ENCODE measurements at regions not wholly inside any gene's neighbourhood (a gene's known extent, or its start where the extent isn't known, plus 50 kb on each side); places are given as distances from the start of the nearest gene placed in this dataset.
A peak's percentile ranks its signal among the peaks of the same experiment; 100 is the strongest.

DNA sequence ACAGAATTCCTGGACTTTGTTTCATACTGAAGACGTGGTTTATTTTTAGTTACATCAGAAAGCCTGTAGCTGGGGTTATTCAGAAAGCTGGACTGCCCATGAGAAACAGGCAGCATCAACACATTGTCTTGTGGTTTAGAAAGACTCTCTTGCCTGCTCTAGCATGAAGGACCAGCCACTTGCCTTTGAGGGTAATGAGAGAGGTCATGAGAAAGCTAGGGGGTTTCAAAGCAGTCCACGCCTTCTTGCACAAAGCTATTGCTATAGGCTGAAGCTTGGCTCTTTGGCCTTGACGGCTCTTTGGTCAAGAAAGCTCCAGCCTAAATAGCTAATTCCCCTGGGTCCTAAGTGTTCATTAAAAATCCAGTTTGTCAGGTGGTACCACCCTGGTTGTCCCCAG lies 208.1 kb downstream of the PRDM2 start:
- no peak overlapping the region for H3K27ac Mint-ChIP-seq
- peaks cover 10% of the 10 kb centered on the region for H3K27me3 Mint-ChIP-seq
- DNase-seq: no peak
- H3K9me3 Mint-ChIP-seq: no peaks in the 10 kb centered on the region
- no peaks in the 10 kb centered on the region for H3K36me3 Mint-ChIP-seq (ENCODE audit: low read depth)
- H3K4me1 Mint-ChIP-seq (ENCODE audit: low read depth): no peaks in the 10 kb centered on the region
- H3K4me3 Mint-ChIP-seq: no peak overlapping the region

DNA sequence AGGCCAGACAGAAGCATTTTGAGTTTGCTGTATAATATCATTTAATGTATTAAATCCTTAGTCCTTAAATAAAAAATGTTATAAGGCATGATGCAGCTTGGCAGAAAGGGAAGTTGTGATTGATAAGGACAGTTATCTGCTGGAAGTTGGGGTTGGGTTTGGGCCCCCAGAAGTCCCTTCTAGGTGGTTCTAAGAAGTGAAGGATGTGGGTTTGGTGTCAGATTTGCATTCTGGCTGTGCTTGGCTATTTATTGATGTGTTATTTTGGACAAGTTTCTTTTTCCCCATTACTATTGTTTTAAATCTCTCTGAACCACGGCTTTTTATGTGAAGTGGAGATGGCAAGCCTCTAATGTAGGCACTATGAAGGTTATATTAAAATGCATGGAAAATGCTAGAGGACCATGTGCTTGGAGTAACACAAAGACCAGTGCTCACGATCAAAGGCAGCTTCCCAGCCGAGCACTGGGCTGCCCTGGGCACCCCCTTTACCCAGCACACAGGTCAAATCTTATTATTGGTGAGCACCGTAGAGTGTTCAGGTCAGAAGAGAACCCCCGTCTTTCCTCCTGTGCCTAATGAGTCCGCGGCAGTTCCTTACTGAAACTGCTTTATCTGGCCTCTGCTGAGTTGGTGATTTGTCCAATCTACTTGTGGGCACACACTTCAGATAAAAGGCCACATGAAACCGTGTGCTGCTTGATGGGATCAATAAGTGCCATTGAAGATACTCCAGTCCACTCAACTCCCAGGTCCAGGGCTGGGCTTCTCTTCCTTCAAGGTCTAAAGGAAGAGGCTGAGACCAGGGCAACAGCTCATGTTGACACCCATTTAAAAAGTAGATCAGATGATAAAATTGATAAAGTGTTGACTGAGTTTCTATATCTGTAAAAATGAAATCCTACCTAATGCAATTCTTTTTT lies 212.0 kb downstream of the PRDM2 start:
- H3K36me3 Mint-ChIP-seq (ENCODE audit: low read depth): no peaks in the 10 kb centered on the region
- H3K4me1 Mint-ChIP-seq (ENCODE audit: low read depth): no peaks in the 10 kb centered on the region
- no peak overlapping the region for H3K4me3 Mint-ChIP-seq
- no peak overlapping the region for H3K27ac Mint-ChIP-seq
- no peaks in the 10 kb centered on the region for H3K9me3 Mint-ChIP-seq
- no peak for DNase-seq
- H3K27me3 Mint-ChIP-seq: peaks cover 5% of the 10 kb centered on the region

DNA sequence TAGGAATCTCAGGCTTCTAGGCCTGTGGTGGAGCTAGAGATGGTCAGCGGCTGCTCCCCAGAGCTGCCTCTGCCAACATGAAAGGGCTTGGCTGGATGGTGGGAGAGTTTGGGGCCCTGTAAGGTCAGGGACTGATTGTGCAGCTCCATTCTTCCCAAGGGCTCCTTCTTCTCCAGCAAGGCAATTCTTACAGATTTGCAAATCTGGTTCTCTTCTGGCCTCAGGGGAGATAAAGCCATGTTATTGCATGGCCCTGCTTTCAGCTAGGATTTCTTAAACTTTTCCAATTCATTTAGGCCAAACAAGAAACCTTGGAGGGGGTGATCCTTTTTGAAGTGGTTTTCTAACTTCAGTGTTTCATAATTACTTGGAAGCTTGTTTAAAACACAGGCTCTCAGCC lies 213.4 kb downstream of the PRDM2 start:
- no peaks in the 10 kb centered on the region for H3K36me3 Mint-ChIP-seq (ENCODE audit: low read depth)
- no peaks in the 10 kb centered on the region for H3K9me3 Mint-ChIP-seq
- peaks cover 5% of the 10 kb centered on the region for H3K27me3 Mint-ChIP-seq
- H3K4me1 Mint-ChIP-seq (ENCODE audit: low read depth): no peaks in the 10 kb centered on the region
- no peak overlapping the region for H3K4me3 Mint-ChIP-seq
- DNase-seq: no peak
- no peak overlapping the region for H3K27ac Mint-ChIP-seq

DNA sequence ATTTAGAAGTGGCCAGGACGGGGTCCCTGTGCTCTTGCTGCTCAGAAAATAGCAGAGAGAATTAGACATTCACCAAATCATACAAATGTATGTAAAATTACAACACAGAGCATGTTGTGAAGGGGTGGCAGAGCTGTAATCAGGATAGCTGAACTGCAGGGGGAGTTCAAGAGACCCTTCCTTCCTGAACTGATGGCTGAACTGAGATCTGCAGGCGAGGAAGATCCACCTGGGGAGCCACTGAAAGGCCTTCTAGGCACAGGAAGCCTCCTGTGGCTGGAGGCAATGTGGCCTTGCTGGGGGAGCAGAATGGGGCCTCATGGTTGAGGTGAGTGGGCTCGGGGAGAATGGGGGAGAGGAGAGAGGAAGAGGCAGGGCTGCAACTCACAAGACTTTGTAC lies 216.5 kb downstream of the PRDM2 start:
- Mint-ChIP-seq H3K36me3 (ENCODE audit: low read depth) (no peaks in the 10 kb centered on the region), H3K27ac (no peak overlapping the region), H3K4me1 (ENCODE audit: low read depth) (no peaks in the 10 kb centered on the region), H3K4me3 (no peak overlapping the region), H3K9me3 (peaks cover 4% of the 10 kb centered on the region), H3K27me3 (peaks cover 8% of the 10 kb centered on the region)
- DNase-seq: no peak

DNA sequence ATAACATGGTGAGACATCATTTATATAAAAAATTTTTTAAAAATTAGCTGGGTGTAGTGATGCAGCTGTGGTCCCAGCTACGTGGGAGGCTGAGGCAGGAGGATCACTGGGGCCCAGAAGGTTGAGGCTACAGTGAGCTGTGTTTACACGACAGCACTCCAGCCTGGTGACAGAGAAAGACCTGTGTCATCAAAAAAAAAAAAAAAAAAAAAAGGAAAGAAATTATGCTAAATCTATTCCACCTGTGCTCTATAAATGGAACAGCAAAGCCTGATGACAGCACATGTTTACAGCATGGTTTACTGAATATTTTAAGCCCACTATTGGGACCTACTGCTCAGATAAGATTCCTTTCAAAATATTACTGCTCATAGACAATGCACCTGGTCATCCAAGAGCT lies 217.6 kb downstream of the PRDM2 start:
- Mint-ChIP-seq H3K4me3 (no peak overlapping the region), H3K27ac (no peak overlapping the region), H3K36me3 (ENCODE audit: low read depth) (no peaks in the 10 kb centered on the region), H3K27me3 (peaks cover 8% of the 10 kb centered on the region), H3K9me3 (peaks cover 4% of the 10 kb centered on the region), H3K4me1 (ENCODE audit: low read depth) (no peaks in the 10 kb centered on the region)
- no peak for DNase-seq

DNA sequence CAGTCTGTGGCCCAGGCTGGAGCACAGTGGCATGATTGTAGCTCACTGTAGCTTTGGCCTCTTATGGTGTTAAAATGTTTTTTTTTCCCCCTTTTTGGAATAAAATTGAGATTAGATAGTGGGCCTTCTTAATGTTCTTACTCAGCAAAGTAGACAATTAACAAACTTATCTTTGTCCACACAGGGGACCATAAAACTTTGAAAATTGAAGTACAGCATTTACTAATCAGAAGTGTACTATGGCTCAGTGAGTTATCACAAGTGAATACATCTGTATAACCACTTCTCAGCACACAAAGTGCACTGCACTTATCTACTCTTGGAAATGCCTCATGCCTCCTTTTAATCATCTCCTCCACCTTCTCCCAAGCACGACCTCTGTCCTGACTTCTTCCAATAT lies 218.9 kb downstream of the PRDM2 start:
- Mint-ChIP-seq H3K36me3 (ENCODE audit: low read depth) (no peaks in the 10 kb centered on the region), H3K4me1 (ENCODE audit: low read depth) (no peaks in the 10 kb centered on the region), H3K27me3 (peaks cover 8% of the 10 kb centered on the region), H3K27ac (no peak overlapping the region), H3K9me3 (peaks cover 4% of the 10 kb centered on the region), H3K4me3 (no peak overlapping the region)
- no peak for DNase-seq

DNA sequence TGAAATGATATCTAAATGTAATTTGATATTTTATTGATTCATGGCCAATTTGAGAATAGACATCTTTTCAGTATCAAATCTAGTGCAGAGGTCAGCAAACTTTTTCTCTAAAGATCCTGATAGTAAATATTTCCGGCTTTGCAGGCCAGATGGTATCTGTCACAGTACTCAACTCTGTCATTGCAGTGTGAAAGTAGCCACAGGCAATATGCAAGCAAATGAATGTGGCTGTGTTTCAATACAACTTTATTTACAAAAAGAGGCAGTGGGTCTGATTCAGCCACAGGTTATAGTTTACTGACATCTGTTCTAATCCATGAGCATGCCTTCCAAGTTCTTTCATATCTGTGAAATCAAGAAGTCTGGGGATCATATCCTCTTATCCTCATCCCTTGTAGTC lies 221.2 kb downstream of the PRDM2 start:
- no peak overlapping the region for H3K4me3 Mint-ChIP-seq
- H3K36me3 Mint-ChIP-seq (ENCODE audit: low read depth): no peaks in the 10 kb centered on the region
- no peak overlapping the region for H3K27ac Mint-ChIP-seq

DNA sequence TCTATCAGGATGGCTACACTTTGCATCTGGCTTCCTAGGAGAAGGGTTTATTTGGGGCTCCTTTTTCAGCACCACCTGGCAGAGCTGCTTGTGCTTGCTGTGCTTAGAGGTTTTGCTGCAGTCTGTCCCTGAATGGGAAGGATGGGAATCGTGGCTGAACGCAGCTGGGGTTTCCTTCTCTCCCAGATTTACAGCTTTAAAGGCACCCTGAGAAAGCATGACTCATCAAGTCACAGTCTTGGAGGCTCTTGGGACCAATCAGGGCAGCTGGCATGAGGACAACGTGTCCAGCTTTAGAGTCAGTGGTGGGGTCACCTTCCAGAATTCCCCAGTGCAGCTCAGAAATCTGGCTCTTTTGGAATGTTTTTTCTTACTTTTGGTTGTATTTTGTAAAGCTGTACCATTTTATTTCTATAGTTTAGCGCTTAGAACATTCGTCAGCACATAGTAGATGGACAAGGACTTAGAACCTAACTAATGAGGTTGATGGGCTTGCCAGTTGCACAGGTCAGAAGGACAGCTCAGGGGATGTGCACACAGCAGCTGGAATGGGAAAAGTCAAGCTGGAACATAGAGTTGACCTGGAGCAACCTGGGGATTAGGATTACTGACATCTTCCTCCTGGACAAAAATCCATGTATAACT lies 222.6 kb downstream of the PRDM2 start:
- Mint-ChIP-seq H3K4me3 (no peak overlapping the region), H3K4me1 (ENCODE audit: low read depth) (no peaks in the 10 kb centered on the region), H3K9me3 (peaks cover 4% of the 10 kb centered on the region), H3K27me3 (peaks cover 13% of the 10 kb centered on the region), H3K27ac (no peak overlapping the region), H3K36me3 (ENCODE audit: low read depth) (no peaks in the 10 kb centered on the region)
- no peak for DNase-seq

More for the DNA sequence above, 221.2 kb downstream of the PRDM2 start:
- H3K9me3 Mint-ChIP-seq: peaks cover 4% of the 10 kb centered on the region
- H3K4me1 Mint-ChIP-seq (ENCODE audit: low read depth): no peaks in the 10 kb centered on the region
- peaks cover 13% of the 10 kb centered on the region for H3K27me3 Mint-ChIP-seq
- DNase-seq: no peak

DNA sequence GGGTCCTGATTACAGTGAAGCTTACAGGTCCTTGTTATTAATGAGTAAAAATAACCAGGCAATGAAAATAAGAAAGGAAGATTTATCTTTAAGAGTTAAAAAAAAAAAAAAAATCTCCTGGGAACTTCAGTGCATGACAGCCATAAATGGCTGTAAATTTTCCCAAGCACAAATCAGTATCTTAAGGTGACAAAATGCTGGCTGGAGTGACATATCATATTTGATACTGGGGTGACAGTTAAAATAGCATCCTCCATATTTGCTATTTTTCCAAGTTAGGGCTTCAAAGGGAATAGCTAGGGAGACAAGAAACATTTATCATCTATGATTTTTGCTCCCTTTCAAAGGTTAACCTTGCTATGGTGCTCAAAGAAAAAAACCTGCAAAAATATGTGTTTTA lies 226.6 kb downstream of the PRDM2 start:
- DNase-seq: no peak
- Mint-ChIP-seq H3K27me3 (peaks cover 14% of the 10 kb centered on the region), H3K4me1 (ENCODE audit: low read depth) (no peaks in the 10 kb centered on the region), H3K27ac (no peak overlapping the region), H3K9me3 (no peaks in the 10 kb centered on the region), H3K4me3 (no peak overlapping the region), H3K36me3 (ENCODE audit: low read depth) (no peaks in the 10 kb centered on the region)

DNA sequence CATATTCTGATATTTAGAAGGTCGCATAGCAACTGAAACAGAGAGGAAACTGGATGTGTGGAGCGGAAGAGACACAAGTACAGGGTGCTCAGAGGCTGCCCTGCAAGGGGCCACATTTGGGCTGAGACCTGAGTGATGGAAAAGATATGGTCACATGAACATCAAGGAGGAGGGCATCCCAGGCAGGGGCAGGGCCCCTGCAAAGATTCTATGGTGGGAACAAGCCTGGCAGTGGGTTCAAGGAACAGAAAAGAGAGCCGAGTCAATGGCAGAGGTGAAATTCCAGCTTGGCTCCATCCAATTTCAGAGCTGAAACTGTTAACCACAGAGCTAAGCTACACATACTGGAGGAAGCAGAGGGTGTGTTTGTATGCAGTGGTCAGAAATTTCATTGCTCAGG lies 227.7 kb downstream of the PRDM2 start:
- H3K36me3 Mint-ChIP-seq (ENCODE audit: low read depth): no peaks in the 10 kb centered on the region
- H3K27ac Mint-ChIP-seq: no peak overlapping the region
- H3K4me1 Mint-ChIP-seq (ENCODE audit: low read depth): no peaks in the 10 kb centered on the region
- H3K9me3 Mint-ChIP-seq: no peaks in the 10 kb centered on the region
- peaks cover 16% of the 10 kb centered on the region for H3K27me3 Mint-ChIP-seq
- DNase-seq: no peak
- no peak overlapping the region for H3K4me3 Mint-ChIP-seq

DNA sequence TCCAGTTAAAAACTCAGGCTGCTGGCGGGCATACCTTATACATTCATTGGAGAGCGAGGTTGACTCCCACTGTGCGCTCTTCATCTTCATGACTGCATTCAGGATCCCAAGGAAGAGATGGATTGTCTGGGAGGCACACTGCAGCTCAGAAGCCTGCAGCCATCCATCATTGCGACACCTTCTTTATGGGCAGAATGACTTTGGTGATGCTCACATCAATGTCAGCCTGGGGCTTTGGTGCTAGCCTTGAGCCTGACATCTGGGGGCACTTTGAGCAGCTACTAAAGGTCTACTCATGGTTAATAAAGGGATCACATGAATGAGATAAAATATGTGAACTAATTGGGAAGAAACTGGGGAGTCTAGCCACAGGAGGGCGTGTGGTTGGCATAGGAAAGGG lies 229.3 kb downstream of the PRDM2 start:
- no peak for DNase-seq
- no peak overlapping the region for H3K27ac Mint-ChIP-seq
- no peaks in the 10 kb centered on the region for H3K4me1 Mint-ChIP-seq (ENCODE audit: low read depth)
- H3K9me3 Mint-ChIP-seq: no peaks in the 10 kb centered on the region
- no peaks in the 10 kb centered on the region for H3K36me3 Mint-ChIP-seq (ENCODE audit: low read depth)
- H3K27me3 Mint-ChIP-seq: peaks cover 16% of the 10 kb centered on the region
- no peak overlapping the region for H3K4me3 Mint-ChIP-seq

DNA sequence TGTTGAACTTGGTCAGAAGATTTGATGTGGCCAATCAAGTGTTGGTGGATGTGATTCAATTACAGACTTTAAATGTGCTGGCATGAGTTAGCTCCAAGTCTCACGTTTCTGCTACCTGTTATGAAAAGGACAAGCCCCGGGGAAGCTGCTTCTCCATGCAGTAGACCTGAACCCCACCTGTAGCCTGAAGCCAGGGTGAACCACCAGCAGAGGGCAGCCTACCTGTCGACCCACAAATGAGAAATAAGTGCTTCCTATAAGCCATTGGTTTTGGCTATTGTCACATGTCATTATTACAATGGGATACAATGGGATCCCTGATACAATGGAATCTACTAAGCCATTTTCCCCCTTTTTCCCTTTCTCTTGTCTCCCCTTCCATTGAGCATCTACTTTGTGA lies 230.2 kb downstream of the PRDM2 start:
- H3K27me3 Mint-ChIP-seq: peaks cover 11% of the 10 kb centered on the region
- H3K4me1 Mint-ChIP-seq (ENCODE audit: low read depth): no peaks in the 10 kb centered on the region
- no peaks in the 10 kb centered on the region for H3K36me3 Mint-ChIP-seq (ENCODE audit: low read depth)
- H3K27ac Mint-ChIP-seq: no peak overlapping the region
- H3K9me3 Mint-ChIP-seq: no peaks in the 10 kb centered on the region
- H3K4me3 Mint-ChIP-seq: no peak overlapping the region
- DNase-seq: peak; percentile 34

DNA sequence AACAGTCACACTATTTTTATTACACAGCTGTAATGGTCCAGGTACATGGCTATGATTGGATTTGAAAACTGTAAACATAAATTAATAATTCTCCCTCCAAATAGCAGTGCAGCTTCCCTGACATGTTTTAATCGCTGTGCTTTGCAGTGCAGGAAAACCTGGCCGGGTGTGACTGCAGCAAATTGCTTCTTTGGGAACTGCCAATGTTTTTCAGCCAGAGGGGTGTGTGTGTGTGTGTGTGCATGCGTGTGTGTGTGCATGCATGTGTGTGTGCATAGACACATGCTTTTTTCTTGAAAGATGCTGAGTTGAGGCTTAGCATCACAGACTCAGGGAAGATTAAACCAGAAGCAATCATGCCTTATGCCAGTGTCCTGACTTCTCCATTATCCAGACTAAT lies 231.2 kb downstream of the PRDM2 start:
- DNase-seq: no peak
- Mint-ChIP-seq H3K9me3 (no peaks in the 10 kb centered on the region), H3K4me1 (ENCODE audit: low read depth) (no peaks in the 10 kb centered on the region), H3K36me3 (ENCODE audit: low read depth) (no peaks in the 10 kb centered on the region), H3K4me3 (no peak overlapping the region), H3K27me3 (peaks cover 14% of the 10 kb centered on the region), H3K27ac (no peak overlapping the region)

DNA sequence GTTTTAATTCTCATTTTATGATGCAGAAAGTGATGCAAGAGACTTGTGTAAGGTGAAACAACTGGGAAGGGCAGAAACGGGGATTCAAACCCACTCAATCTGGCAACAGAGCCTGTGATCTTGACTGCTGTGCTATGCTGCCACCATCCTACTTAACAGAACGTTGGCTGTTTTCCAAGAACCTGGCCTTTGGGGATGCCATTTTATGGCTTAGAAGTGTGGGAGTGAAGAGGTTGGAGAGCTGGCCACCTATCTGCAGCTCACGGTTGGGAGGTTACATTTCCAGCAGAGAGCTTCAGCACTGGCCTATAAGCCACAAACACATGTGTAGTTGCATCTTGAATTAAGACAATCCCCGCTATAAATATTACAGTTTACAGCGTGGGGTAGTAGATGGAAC lies 235.3 kb downstream of the PRDM2 start:
- Mint-ChIP-seq H3K4me1 (ENCODE audit: low read depth) (no peaks in the 10 kb centered on the region), H3K27me3 (peaks cover 21% of the 10 kb centered on the region), H3K4me3 (no peak overlapping the region), H3K9me3 (no peaks in the 10 kb centered on the region), H3K27ac (no peak overlapping the region), H3K36me3 (ENCODE audit: low read depth) (no peaks in the 10 kb centered on the region)
- no peak for DNase-seq

DNA sequence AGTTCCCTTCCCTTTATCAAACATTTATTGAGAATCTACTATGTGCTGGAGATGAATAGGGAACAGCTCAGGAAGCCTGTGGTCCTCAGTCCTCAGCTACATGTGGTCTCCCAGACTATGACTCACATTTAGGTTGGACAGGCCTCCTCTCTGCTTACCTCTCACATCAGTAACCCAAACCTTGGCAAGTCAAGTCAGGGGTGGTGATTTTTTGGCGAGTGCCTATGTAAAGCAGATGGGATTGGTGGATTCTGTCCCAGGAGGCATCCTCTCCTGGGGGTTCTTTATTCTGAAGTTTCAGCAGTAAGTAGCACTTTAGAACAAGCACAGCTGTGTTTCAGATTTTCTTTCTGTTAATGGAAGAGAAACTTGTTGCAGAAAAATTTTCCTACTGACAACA lies 241.3 kb downstream of the PRDM2 start:
- Mint-ChIP-seq H3K36me3 (ENCODE audit: low read depth) (peaks cover 2% of the 10 kb centered on the region), H3K9me3 (peaks cover 11% of the 10 kb centered on the region), H3K27me3 (peaks cover 25% of the 10 kb centered on the region), H3K4me3 (no peak overlapping the region), H3K27ac (no peak overlapping the region), H3K4me1 (ENCODE audit: low read depth) (no peaks in the 10 kb centered on the region)
- no peak for DNase-seq
